Endothelial cell of umbilical vein (primary cell): ENCODE measurements at regions not wholly inside any gene's neighbourhood (a gene's known extent, or its start where the extent isn't known, plus 50 kb on each side); places are given as distances from the start of the nearest gene placed in this dataset.

Source experiments
- BruUV-seq: library from RNA; stranded (reverse); fragments of 400-500 nt; replicated peaks from 2 replicates; lab custom pipeline; 2021; lab: Mats Ljungman, UMichigan
- CTCF ChIA-PET: fragments of 300-600, 350-600 bp; sonication (Branson Sonifier 250); formaldehyde crosslinking; loops from one replicate; lab custom pipeline; 2021; ENCODE audit warnings: antibody characterized with exemption, inconsistent platforms; lab: Charles Lee
- POLR2A ChIA-PET: fragments of 300-600, 350-600 bp; sonication (Branson Sonifier 250); formaldehyde crosslinking; loops from one replicate; lab custom pipeline; 2021; ENCODE audit warnings: antibody characterized with exemption, inconsistent platforms; lab: Charles Lee
- DNase-seq: peaks from one replicate; pipeline ENCODE4 v3.0.0-alpha.2; 2011; ENCODE audit warnings: low read depth, low spot score
- FAIRE-seq: peaks from 2 replicates; lab custom pipeline; 2011; peaks lifted over from hg19 to GRCh38; lab: Jason Lieb, UNC
- H2AFZ ChIP-seq: 2 replicates; pipeline ENCODE4 v1.6.0; 2012; ENCODE audit warnings: low read depth, low read length, control low read depth, inconsistent platforms
- H3K27ac ChIP-seq: 2 replicates; pipeline ENCODE4 v1.5.1; 2011; ENCODE audit warnings: low read depth, mild to moderate bottlenecking, control low read depth, low read length, moderate library complexity; ENCODE audit not compliant: insufficient read depth
- H3K27me3 ChIP-seq, 2 experiments: 2 replicates each; pipeline versions ENCODE4 v1.6.0 to v1.6.1; 2011; ENCODE audit warnings: low read length in 2 of 2, mixed read lengths in 1 of 2; ENCODE audit not compliant: control insufficient read depth in 2 of 2, insufficient read depth in 2 of 2
- H3K36me3 ChIP-seq, 2 experiments: 2 replicates in 1 of 2; 3 replicates in 1 of 2; pipeline ENCODE4 v1.5.1; 2011; ENCODE audit warnings: low read length in 2 of 2, mild to moderate bottlenecking in 1 of 2, moderate library complexity in 1 of 2; ENCODE audit not compliant: control insufficient read depth in 2 of 2, insufficient read depth in 2 of 2; ENCODE audit errors: extremely low read depth in 1 of 2
- H3K4me1 ChIP-seq: 3 replicates; pipeline ENCODE4 v1.5.1; 2011; ENCODE audit warnings: mild to moderate bottlenecking, low read length; ENCODE audit not compliant: control insufficient read depth, insufficient read depth; ENCODE audit errors: extremely low read depth
- H3K4me2 ChIP-seq: 2 replicates; pipeline ENCODE4 v1.6.1; 2011; ENCODE audit warnings: low read length, control low read depth, mixed read lengths; ENCODE audit not compliant: insufficient read depth
- H3K4me3 ChIP-seq, 3 experiments: fragments of 200-600 bp in 1 of 3; sonication (generic), shearing (Covaris generic) in 1 of 3; replicated peaks in 1 of 3; 2 replicates each; pipeline ENCODE4 v1.5.1; 2011 to 2016; ENCODE audit warnings: control low read depth in 3 of 3, low read length in 3 of 3, mild to moderate bottlenecking in 2 of 3, inconsistent platforms in 1 of 3, low read depth in 1 of 3, moderate library complexity in 1 of 3; ENCODE audit not compliant: insufficient read depth in 1 of 3
- H3K79me2 ChIP-seq: 2 replicates; pipeline ENCODE4 v1.6.0; 2012; ENCODE audit warnings: low read length, inconsistent platforms; ENCODE audit not compliant: control insufficient read depth, insufficient read depth
- H3K9ac ChIP-seq: replicated peaks from 2 replicates; pipeline ENCODE3; 2011; ENCODE audit warnings: low read length, control low read depth; ENCODE audit not compliant: insufficient read depth; ENCODE audit errors: extremely low read depth
- H3K9me1 ChIP-seq: replicated peaks from 3 replicates; pipeline ENCODE4 v1.6.0; 2011; ENCODE audit warnings: mild to moderate bottlenecking, low read length; ENCODE audit not compliant: control insufficient read depth, insufficient read depth; ENCODE audit errors: extremely low read depth
- H3K9me3 ChIP-seq: replicated peaks from 2 replicates; pipeline ENCODE4 v1.5.1; 2012; ENCODE audit warnings: low read length, inconsistent platforms; ENCODE audit not compliant: control insufficient read depth, insufficient read depth
- H4K20me1 ChIP-seq: replicated peaks from 2 replicates; pipeline ENCODE3; 2011; ENCODE audit warnings: mild to moderate bottlenecking, low read length; ENCODE audit not compliant: control insufficient read depth, insufficient read depth; ENCODE audit errors: extremely low read depth
- CTCF ChIP-seq, 2 donors: IDR thresholded peaks; 1 replicate in 1 of 2; 2 replicates in 1 of 2; pipeline ENCODE4 v1.5.1; 2011; ENCODE audit warnings: low read length in 2 of 2, mild to moderate bottlenecking in 2 of 2, moderate library complexity in 2 of 2, control low read depth in 1 of 2, inconsistent platforms in 1 of 2, low read depth in 1 of 2; ENCODE audit not compliant: insufficient read depth in 1 of 2; ENCODE audit errors: extremely low read depth in 1 of 2
- EZH2 ChIP-seq: IDR thresholded peaks from 2 replicates; pipeline ENCODE4 v1.6.1; 2012; ENCODE audit warnings: borderline replicate concordance, low read depth, mild to moderate bottlenecking, moderate library complexity, low read length, inconsistent platforms; ENCODE audit not compliant: severe bottlenecking
- FOS ChIP-seq: IDR thresholded peaks from 2 replicates; pipeline ENCODE4 v1.6.1; 2011; ENCODE audit warnings: mild to moderate bottlenecking, low read length, moderate library complexity, borderline replicate concordance; ENCODE audit not compliant: insufficient read depth
- GATA2 ChIP-seq: IDR thresholded peaks from 2 replicates; pipeline ENCODE4 v1.7.0; 2011; ENCODE audit warnings: low read depth, mild to moderate bottlenecking, moderate library complexity, mixed read lengths, low read length; ENCODE audit not compliant: insufficient read length, insufficient read depth
- JUN ChIP-seq: IDR thresholded peaks from 2 replicates; pipeline ENCODE4 v1.6.1; 2011; ENCODE audit warnings: borderline replicate concordance, low read depth; ENCODE audit not compliant: insufficient read length, insufficient read depth
- MAX ChIP-seq: IDR thresholded peaks from 2 replicates; pipeline ENCODE4 v1.6.1; 2011; ENCODE audit not compliant: insufficient read depth, insufficient read length
- MYC ChIP-seq: IDR thresholded peaks from one replicate; pipeline ENCODE4 v1.6.1; 2011; ENCODE audit warnings: mild to moderate bottlenecking, low read depth, low read length
- POLR2A ChIP-seq: IDR thresholded peaks from 2 replicates; pipeline ENCODE4 v1.6.1; 2012; ENCODE audit warnings: low read depth, mild to moderate bottlenecking, control low read depth, low read length
- POLR2AphosphoS5 ChIP-seq: IDR thresholded peaks from 2 replicates; pipeline ENCODE4 v1.6.1; 2012; ENCODE audit warnings: low read depth, mild to moderate bottlenecking, control low read depth, low read length, moderate library complexity; ENCODE audit not compliant: insufficient read depth
- dilution Hi-C: fragments of 300-500 bp; cut with MboI; formaldehyde crosslinking; loops from one replicate; pipeline ENCODE4 v1.15.0; 2019; ENCODE audit warnings: low sequenced_read_pairs; ENCODE audit not compliant: extremely low pct_ligation_motif_present
- intact Hi-C: fragments of 100-400 bp; cut with micrococcal nuclease; formaldehyde crosslinking; loops from one replicate; pipeline ENCODE4 v1.10.0; 2022

DNA sequence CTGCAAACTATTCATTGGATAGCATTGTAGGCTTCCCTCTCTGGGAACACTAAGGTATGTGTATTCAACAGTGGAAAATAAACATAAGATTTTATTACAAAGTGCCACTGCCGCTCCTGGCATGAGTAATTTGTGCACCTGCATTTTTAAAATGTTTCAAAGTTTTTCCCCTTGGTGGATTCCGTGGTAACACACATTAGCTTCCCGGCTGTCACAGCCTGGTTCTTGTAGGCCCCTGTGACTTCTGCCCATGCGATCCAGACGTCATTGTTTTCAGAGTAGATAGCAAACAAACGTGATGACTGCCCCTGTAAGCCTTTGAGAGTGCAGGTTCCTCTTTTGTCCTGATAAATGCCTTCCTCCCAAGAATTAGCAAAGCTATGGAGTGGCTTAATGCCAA lies 421.0 kb downstream of the ZNF521 start:
- intact Hi-C loops (no loop called here), dilution Hi-C loops (no loop called here)
- Histone ChIP-seq H3K36me3 (no peaks in the 10 kb centered on the region), H2AFZ (no peak overlapping the region), H3K27ac (no peak overlapping the region), H3K9me1 (no peaks in the 10 kb centered on the region), H3K9me3 (no peaks in the 10 kb centered on the region), H4K20me1 (no peaks in the 10 kb centered on the region), H3K4me3 (no peak overlapping the region), H3K79me2 (no peaks in the 10 kb centered on the region), H3K4me1 (no peaks in the 10 kb centered on the region), H3K4me2 (no peak overlapping the region), H3K27me3 (no peaks in the 10 kb centered on the region), H3K9ac (no peak overlapping the region)
- no TSS peak for BruUV-seq
- no peak for TF ChIP-seq POLR2AphosphoS5
- TF ChIP-seq CTCF (IDR thresholded peaks at IDR 0.05; ENCODE audit: extremely low read depth in 1 of 2, insufficient read depth in 1 of 2, low read depth in 1 of 2, low read length in 2 of 2): no peak
- TF ChIP-seq FOS: no peak
- TF ChIP-seq EZH2: no peak
- no peak for TF ChIP-seq POLR2A
- no peak for TF ChIP-seq JUN
- TF ChIP-seq GATA2: no peak
- TF ChIP-seq MYC: no peak
- TF ChIP-seq MAX: no peak
- DNase-seq (no peak), FAIRE-seq (no peak)
- POLR2A ChIA-PET: no interaction called here
- CTCF ChIA-PET: interaction anchor here (0.9 kb wide), 1 partner anchor 12 kb away, joined by 3 read pairs; no protein-coding TSS in a partner anchor
